MM.1S (cell line): ENCODE measurements at regions not wholly inside any gene's neighbourhood (a gene's known extent, or its start where the extent isn't known, plus 50 kb on each side); places are given as distances from the start of the nearest gene placed in this dataset.

Experiments
- CTCF ChIP-seq: fragments of 300-600 bp; sonication (generic); IDR thresholded peaks from 2 replicates; pipeline ENCODE4 v1.5.1; 2016; ENCODE audit warnings: antibody characterized with exemption, low read length, mixed read lengths
- EZH2 ChIP-seq: fragments of 300-600 bp; sonication (generic); optimal IDR thresholded peaks from 2 replicates; pipeline ENCODE3; 2017; ENCODE audit warnings: low read depth, mild to moderate bottlenecking, antibody characterized with exemption, low read length, mixed read lengths
- EZH2phosphoT487 ChIP-seq: fragments of 300-600 bp; sonication (generic); IDR thresholded peaks from 2 replicates; pipeline ENCODE4 v1.6.1; 2018; ENCODE audit warnings: antibody characterized with exemption, low read length

GRCh38 chr16:26197707-26198106 is 505.9 kb downstream of the HS3ST4 start:
- TF ChIP-seq CTCF (no peak), EZH2 (no peak), EZH2phosphoT487 (no peak)
